SK-N-SH (cell line): ENCODE measurements at regions not wholly inside any gene's neighbourhood (a gene's known extent, or its start where the extent isn't known, plus 50 kb on each side); places are given as distances from the start of the nearest gene placed in this dataset.

ENCODE experiments used
- CTCF ChIA-PET: fragments of 300-600, 350-600 bp; formaldehyde crosslinking; extraction: SDS; loops from one replicate; lab custom pipeline; 2021; lab: Yijun Ruan, JAX
- POLR2A ChIA-PET: fragments of 350-600 bp; sonication (Branson Sonifier 250); formaldehyde crosslinking; extraction: SDS; loops from one replicate; lab custom pipeline; 2020; ENCODE audit warnings: antibody characterized with exemption, inconsistent platforms; lab: Yijun Ruan, JAX
- DNase-seq: peaks from one replicate; pipeline ENCODE4 v3.0.0; 2012
- H2AFZ ChIP-seq: fragments of 200-600 bp; sonication (generic); 2 replicates; pipeline ENCODE4 v1.8.1; 2016; ENCODE audit warnings: antibody characterized with exemption, mild to moderate bottlenecking, low read depth
- H3F3A ChIP-seq: fragments of 200-600 bp; sonication (generic); replicated peaks from 2 replicates; pipeline ENCODE3; 2016; ENCODE audit warnings: antibody characterized with exemption, mild to moderate bottlenecking; ENCODE audit not compliant: insufficient read depth
- H3K27ac ChIP-seq, 2 experiments: fragments of 200-500 bp in 1 of 2; fragments of 200-600 bp in 1 of 2; sonication (Bioruptor generic) in 1 of 2; sonication (generic), shearing (Covaris generic) in 1 of 2; 2 replicates each; pipeline versions ENCODE4 v1.5.1 to v1.6.1; 2014 to 2016; ENCODE audit warnings: low read depth in 2 of 2, inconsistent platforms in 1 of 2, low read length in 1 of 2, mild to moderate bottlenecking in 1 of 2, mixed read lengths in 1 of 2
- H3K27me3 ChIP-seq: fragments of 200-600 bp; sonication (generic), shearing (Covaris generic); 2 replicates; pipeline ENCODE4 v1.6.1; 2016; ENCODE audit warnings: mixed run types; ENCODE audit not compliant: insufficient read depth
- H3K36me3 ChIP-seq, 2 experiments: fragments of 200-500 bp in 1 of 2; fragments of 200-600 bp in 1 of 2; sonication (Bioruptor generic) in 1 of 2; sonication (generic) in 1 of 2; replicated peaks in 1 of 2; 2 replicates each; pipeline versions ENCODE3 to v1.5.1; 2014 to 2016; ENCODE audit warnings: low read length in 1 of 2, mild to moderate bottlenecking in 1 of 2; ENCODE audit not compliant: insufficient read depth in 2 of 2, control insufficient read depth in 1 of 2
- H3K4me1 ChIP-seq, 2 experiments: fragments of 200-500 bp in 1 of 2; fragments of 200-600 bp in 1 of 2; sonication (Bioruptor generic) in 1 of 2; sonication (generic), shearing (Covaris generic) in 1 of 2; 2 replicates each; pipeline versions ENCODE4 v1.5.1 to v1.6.1; 2014 to 2016; ENCODE audit warnings: low read depth in 1 of 2, low read length in 1 of 2, mixed run types in 1 of 2; ENCODE audit not compliant: insufficient read depth in 2 of 2, control insufficient read depth in 1 of 2
- H3K4me2 ChIP-seq: fragments of 200-600 bp; sonication (generic), shearing (Covaris generic); 2 replicates; pipeline ENCODE4 v1.6.1; 2017; ENCODE audit warnings: mixed run types
- H3K4me3 ChIP-seq, 2 experiments: fragments of 200-500 bp in 1 of 2; fragments of 200-600 bp in 1 of 2; sonication (Bioruptor generic) in 1 of 2; sonication (generic), shearing (Covaris generic) in 1 of 2; 2 replicates each; pipeline versions ENCODE4 v1.5.1 to v1.8.1; 2014 to 2016; ENCODE audit warnings: low read depth in 2 of 2, inconsistent platforms in 1 of 2, low read length in 1 of 2, mild to moderate bottlenecking in 1 of 2, mixed read lengths in 1 of 2, moderate library complexity in 1 of 2
- H3K79me2 ChIP-seq: fragments of 200-600 bp; sonication (generic); 2 replicates; pipeline ENCODE4 v1.8.1; 2017; ENCODE audit warnings: mild to moderate bottlenecking; ENCODE audit not compliant: insufficient read depth
- H3K9ac ChIP-seq: fragments of 200-600 bp; sonication (generic); 2 replicates; pipeline ENCODE4 v1.6.1; 2017; ENCODE audit warnings: mixed run types
- H3K9me2 ChIP-seq: fragments of 200-600 bp; sonication (generic); 2 replicates; pipeline ENCODE4 v1.6.1; 2017; ENCODE audit warnings: mixed run types
- H3K9me3 ChIP-seq: fragments of 200-600 bp; sonication (generic); 2 replicates; pipeline ENCODE4 v1.6.1; 2017; ENCODE audit warnings: mixed run types, mild to moderate bottlenecking, moderate library complexity
- H4K20me1 ChIP-seq: fragments of 200-600 bp; sonication (generic); 2 replicates; pipeline ENCODE4 v1.6.1; 2017; ENCODE audit warnings: mild to moderate bottlenecking, mixed run types; ENCODE audit not compliant: insufficient read depth
- EP300 ChIP-seq, 2 experiments: IDR thresholded peaks; 2 replicates each; pipeline versions ENCODE4 v1.4.0 to v1.6.1; 2012; ENCODE audit warnings: borderline replicate concordance in 1 of 2, low read depth in 1 of 2, low read length in 1 of 2
- FOSL2 ChIP-seq: IDR thresholded peaks from 2 replicates; pipeline ENCODE4 v1.4.0; 2012; ENCODE audit warnings: low read depth, mild to moderate bottlenecking, moderate library complexity, borderline replicate concordance
- FOXJ3 ChIP-seq: sonication (generic); formaldehyde crosslinking; IDR thresholded peaks from 2 replicates; pipeline ENCODE4 v1.5.1; 2020; ENCODE audit warnings: mild to moderate bottlenecking, missing genetic modification reagents
- FOXM1 ChIP-seq: IDR thresholded peaks from 2 replicates; pipeline ENCODE4 v1.4.0; 2012; ENCODE audit warnings: low read depth, mild to moderate bottlenecking
- MEF2A ChIP-seq: IDR thresholded peaks from 2 replicates; pipeline ENCODE4 v1.4.0; 2012; ENCODE audit warnings: low read depth, borderline replicate concordance
- MXI1 ChIP-seq: IDR thresholded peaks from 2 replicates; pipeline ENCODE4 v1.6.1; 2012; ENCODE audit warnings: mild to moderate bottlenecking, low read depth, low read length, improper control_type of control experiment
- NFIC ChIP-seq: IDR thresholded peaks from 2 replicates; pipeline ENCODE4 v1.4.0; 2012; ENCODE audit warnings: borderline replicate concordance
- RCOR1 ChIP-seq: fragments of 150-350 bp; IDR thresholded peaks from 2 replicates; pipeline ENCODE4 v1.6.1; 2017; ENCODE audit warnings: antibody characterized with exemption, low read length
- RXRA ChIP-seq: IDR thresholded peaks from 2 replicates; pipeline ENCODE4 v1.4.0; 2012; ENCODE audit warnings: low read depth, mild to moderate bottlenecking, borderline replicate concordance
- SIN3A ChIP-seq: IDR thresholded peaks from 2 replicates; pipeline ENCODE4 v1.6.1; 2012; ENCODE audit warnings: low read depth, mild to moderate bottlenecking, low read length, moderate library complexity, borderline replicate concordance
- SMC3 ChIP-seq: IDR thresholded peaks from 2 replicates; pipeline ENCODE4 v1.6.1; 2012; ENCODE audit warnings: low read depth, low read length, improper control_type of control experiment
- TCF12 ChIP-seq: IDR thresholded peaks from 2 replicates; pipeline ENCODE4 v1.4.0; 2012
- WGBS: methylation state at CpG from one replicate; pipeline ENCODE4 v1.1.6; 2017; ENCODE audit warnings: low lambda C conversion rate; 5-methylcytosine and 5-hydroxymethylcytosine counted together
- TF ChIP-seq, protein P1 (sequence below): IDR thresholded peaks from 2 replicates; pipeline ENCODE4 v1.6.1; 2012; ENCODE audit warnings: mild to moderate bottlenecking, low read depth, low read length, moderate library complexity
- TF ChIP-seq, protein P2 (sequence below): IDR thresholded peaks from 2 replicates; pipeline ENCODE4 v1.4.0; 2012; ENCODE audit warnings: low read depth
- TF ChIP-seq, protein P3 (sequence below): IDR thresholded peaks from 2 replicates; pipeline ENCODE4 v1.4.0; 2012; ENCODE audit warnings: low read depth, borderline replicate concordance
- TF ChIP-seq, protein P4 (sequence below): IDR thresholded peaks from 2 replicates; pipeline ENCODE4; 2012

DNA sequence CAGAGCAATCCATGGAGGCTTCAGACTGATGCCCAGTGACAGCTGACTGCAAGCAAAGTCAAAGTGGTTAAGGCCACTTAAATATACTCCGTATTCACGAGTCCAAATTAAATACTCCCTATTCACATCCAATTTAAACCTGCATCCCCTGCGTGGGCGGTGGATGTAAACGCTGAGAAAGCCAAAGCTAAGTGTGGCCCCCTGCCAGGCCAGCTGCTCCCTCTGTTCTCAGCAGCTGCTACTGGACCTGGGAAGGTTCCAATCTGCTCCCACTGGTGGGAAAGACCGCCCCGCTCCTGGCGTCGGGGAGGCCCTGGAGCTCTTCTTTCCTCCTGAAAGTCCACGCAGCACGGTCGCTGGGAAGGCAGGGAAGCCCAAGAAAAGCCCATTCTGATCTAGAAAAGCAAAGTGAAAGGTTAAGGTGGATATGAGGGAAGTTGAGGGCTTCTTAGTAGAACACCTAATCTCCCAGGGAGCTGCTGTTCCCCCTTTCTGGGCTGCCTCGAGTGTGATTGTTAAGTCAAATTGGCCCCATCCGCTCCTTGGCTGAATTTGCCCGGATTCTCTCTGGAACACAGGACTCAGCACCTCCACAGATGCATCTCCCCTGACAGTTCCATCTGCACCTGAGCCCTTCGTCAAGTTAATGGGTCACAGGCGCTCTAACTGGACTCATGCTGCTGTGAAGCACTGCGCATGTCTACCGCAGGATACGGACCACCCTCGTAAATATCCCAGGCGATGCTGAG is 205.5 kb downstream of the USP12 start (continued):
- TF ChIP-seq, protein P1, sequence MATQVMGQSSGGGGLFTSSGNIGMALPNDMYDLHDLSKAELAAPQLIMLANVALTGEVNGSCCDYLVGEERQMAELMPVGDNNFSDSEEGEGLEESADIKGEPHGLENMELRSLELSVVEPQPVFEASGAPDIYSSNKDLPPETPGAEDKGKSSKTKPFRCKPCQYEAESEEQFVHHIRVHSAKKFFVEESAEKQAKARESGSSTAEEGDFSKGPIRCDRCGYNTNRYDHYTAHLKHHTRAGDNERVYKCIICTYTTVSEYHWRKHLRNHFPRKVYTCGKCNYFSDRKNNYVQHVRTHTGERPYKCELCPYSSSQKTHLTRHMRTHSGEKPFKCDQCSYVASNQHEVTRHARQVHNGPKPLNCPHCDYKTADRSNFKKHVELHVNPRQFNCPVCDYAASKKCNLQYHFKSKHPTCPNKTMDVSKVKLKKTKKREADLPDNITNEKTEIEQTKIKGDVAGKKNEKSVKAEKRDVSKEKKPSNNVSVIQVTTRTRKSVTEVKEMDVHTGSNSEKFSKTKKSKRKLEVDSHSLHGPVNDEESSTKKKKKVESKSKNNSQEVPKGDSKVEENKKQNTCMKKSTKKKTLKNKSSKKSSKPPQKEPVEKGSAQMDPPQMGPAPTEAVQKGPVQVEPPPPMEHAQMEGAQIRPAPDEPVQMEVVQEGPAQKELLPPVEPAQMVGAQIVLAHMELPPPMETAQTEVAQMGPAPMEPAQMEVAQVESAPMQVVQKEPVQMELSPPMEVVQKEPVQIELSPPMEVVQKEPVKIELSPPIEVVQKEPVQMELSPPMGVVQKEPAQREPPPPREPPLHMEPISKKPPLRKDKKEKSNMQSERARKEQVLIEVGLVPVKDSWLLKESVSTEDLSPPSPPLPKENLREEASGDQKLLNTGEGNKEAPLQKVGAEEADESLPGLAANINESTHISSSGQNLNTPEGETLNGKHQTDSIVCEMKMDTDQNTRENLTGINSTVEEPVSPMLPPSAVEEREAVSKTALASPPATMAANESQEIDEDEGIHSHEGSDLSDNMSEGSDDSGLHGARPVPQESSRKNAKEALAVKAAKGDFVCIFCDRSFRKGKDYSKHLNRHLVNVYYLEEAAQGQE = no peak
- no peak for TF ChIP-seq FOXJ3
- TF ChIP-seq, protein P2, sequence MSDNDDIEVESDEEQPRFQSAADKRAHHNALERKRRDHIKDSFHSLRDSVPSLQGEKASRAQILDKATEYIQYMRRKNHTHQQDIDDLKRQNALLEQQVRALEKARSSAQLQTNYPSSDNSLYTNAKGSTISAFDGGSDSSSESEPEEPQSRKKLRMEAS = no peak

DNA sequence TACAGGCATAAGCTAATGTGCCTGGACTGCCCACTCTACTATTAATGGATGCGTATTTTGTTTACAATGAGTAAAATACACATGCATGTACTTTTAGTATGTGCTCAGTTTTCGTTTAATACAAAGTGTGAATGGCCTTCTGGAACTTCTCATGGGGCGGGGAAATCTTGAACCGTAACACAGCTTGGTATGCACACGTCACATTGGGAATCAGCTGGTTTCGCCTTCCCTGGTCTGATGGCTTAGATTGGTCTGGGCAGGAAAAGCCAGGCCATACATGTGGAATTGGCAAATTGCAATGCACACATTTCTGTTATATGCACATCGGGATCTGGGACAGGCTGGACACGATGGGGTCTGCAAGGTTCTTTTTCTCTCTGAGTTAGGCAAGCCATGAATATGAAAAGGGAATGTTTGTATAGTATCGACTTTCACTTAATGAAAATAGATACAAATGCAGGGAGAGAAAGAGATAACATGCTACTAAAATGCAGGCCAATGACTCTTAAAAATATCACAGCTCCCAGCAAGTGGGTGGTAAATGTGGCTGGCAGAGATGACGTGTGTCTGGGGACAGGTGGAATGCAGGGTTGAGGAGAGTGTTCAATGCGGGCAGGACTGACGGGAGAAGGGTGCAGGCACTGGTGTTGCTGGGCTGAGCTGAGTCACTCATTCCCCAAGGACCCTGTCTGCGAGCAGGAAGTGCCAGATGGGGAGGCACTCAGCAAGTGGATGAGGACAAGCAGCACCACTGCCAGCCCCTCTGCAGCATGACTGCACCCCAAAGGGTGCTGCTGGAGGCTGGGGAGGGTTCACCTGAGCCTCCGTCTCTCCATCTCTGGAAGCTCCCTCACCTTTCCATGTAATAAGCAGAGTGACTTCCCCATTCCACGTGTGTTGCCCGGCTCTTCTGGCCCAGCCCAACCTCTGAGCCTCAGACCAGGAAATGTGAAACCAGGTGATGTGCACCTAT is 204.0 kb upstream of the GPR12 start:
- no peak for DNase-seq
- no peak overlapping the region for H2AFZ ChIP-seq
- TF ChIP-seq, protein P3, sequence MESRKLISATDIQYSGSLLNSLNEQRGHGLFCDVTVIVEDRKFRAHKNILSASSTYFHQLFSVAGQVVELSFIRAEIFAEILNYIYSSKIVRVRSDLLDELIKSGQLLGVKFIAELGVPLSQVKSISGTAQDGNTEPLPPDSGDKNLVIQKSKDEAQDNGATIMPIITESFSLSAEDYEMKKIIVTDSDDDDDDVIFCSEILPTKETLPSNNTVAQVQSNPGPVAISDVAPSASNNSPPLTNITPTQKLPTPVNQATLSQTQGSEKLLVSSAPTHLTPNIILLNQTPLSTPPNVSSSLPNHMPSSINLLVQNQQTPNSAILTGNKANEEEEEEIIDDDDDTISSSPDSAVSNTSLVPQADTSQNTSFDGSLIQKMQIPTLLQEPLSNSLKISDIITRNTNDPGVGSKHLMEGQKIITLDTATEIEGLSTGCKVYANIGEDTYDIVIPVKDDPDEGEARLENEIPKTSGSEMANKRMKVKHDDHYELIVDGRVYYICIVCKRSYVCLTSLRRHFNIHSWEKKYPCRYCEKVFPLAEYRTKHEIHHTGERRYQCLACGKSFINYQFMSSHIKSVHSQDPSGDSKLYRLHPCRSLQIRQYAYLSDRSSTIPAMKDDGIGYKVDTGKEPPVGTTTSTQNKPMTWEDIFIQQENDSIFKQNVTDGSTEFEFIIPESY = no peak
- TF ChIP-seq EP300 (IDR thresholded peaks at IDR 0.05; ENCODE audit: borderline replicate concordance in 1 of 2, low read depth in 1 of 2, low read length in 1 of 2) = no peak
- TF ChIP-seq RCOR1 = no peak
- TF ChIP-seq RXRA = no peak
- TF ChIP-seq FOXM1 = no peak
- no peak for TF ChIP-seq SIN3A
- TF ChIP-seq MEF2A = no peak
- TF ChIP-seq, protein P4, sequence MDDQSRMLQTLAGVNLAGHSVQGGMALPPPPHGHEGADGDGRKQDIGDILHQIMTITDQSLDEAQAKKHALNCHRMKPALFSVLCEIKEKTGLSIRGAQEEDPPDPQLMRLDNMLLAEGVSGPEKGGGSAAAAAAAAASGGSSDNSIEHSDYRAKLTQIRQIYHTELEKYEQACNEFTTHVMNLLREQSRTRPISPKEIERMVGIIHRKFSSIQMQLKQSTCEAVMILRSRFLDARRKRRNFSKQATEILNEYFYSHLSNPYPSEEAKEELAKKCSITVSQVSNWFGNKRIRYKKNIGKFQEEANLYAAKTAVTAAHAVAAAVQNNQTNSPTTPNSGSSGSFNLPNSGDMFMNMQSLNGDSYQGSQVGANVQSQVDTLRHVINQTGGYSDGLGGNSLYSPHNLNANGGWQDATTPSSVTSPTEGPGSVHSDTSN = no peak
- no peak for TF ChIP-seq TCF12
- TF ChIP-seq, protein P2 = no peak
- no peak for TF ChIP-seq FOXJ3
- TF ChIP-seq SMC3 = no peak
- no peak for TF ChIP-seq FOSL2
- TF ChIP-seq, protein P1 = no peak
- TF ChIP-seq NFIC = no peak
- TF ChIP-seq MXI1 = no peak

More for the DNA sequence above, 204.0 kb upstream of the GPR12 start:
- Histone ChIP-seq H3F3A (no peaks in the 10 kb centered on the region), H3K4me1 (peaks cover 0 to 7% of the 10 kb centered on the region in 2 experiments; a peak in 1 of 4 replicates), H3K9me3 (no peaks in the 10 kb centered on the region), H3K36me3 (no peaks in the 10 kb centered on the region), H3K27ac (no peak overlapping the region), H3K27me3 (no peaks in the 10 kb centered on the region), H3K79me2 (no peaks in the 10 kb centered on the region), H3K9me2 (no peaks in the 10 kb centered on the region), H3K4me3 (no peak overlapping the region), H3K9ac (no peak overlapping the region), H4K20me1 (no peaks in the 10 kb centered on the region), H3K4me2 (no peak overlapping the region)
- POLR2A ChIA-PET = interaction anchor here (1.3 kb wide), 1 partner anchor 14 kb away, joined by 4 read pairs; no protein-coding TSS in a partner anchor
- CTCF ChIA-PET = interaction anchor here (1.4 to 3.2 kb wide), 4 partner anchors 8 to 397 kb away, joined by 5 to 10 read pairs (median 9); no protein-coding TSS in a partner anchor
- WGBS = 69% methylated on average over 15 of the region's 16 CpGs
